ENCODE measurements at regions not wholly inside any gene's neighbourhood (a gene's known extent, or its start where the extent isn't known, plus 50 kb on each side); places are given as distances from the start of the nearest gene placed in this dataset.

DNA sequence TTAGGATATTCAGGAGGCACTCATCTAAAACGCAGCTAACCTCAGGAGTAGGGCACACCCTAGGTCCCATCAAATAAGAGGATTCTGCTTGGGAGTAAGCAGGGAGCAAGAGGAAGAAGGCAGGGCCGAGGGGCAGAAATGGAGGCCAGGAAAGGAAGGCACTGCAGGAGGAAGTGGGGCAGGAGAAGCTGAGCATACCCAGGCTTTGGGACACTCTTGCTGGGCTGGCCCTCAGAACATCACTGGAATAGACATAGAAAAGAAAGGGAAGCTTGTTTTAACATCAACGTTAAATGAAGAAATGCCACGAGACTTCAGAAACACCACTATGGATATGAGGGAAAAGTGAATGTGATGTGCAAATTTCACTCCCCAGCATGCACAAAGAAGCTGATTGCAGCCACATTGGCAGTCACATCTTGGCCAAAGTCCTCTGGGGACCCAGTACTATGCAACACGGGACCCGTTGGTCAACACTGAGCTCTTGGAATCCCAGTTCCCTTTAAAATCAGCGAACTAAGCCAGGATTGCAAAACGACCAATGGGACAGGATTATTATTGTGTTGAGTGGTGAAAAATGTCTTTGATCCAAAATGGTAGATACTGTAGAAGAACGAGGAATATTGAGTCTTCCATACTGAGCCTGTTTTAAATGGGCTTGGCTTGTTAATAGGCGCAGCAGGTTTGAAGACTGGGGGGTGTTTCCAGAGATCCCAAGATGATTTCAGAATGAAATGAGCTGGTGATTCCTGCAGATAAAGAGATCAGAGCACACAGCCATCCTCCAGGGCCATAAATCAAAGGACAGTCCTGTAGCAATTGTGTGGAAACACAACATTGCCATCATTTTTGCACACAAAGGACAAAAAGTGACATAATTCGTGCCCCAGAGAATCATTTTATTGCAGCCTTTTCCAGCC, 152.4 kb downstream of the TOMM20 start:
- no peak for DNase-seq (ENCODE audit: low read depth)

DNA sequence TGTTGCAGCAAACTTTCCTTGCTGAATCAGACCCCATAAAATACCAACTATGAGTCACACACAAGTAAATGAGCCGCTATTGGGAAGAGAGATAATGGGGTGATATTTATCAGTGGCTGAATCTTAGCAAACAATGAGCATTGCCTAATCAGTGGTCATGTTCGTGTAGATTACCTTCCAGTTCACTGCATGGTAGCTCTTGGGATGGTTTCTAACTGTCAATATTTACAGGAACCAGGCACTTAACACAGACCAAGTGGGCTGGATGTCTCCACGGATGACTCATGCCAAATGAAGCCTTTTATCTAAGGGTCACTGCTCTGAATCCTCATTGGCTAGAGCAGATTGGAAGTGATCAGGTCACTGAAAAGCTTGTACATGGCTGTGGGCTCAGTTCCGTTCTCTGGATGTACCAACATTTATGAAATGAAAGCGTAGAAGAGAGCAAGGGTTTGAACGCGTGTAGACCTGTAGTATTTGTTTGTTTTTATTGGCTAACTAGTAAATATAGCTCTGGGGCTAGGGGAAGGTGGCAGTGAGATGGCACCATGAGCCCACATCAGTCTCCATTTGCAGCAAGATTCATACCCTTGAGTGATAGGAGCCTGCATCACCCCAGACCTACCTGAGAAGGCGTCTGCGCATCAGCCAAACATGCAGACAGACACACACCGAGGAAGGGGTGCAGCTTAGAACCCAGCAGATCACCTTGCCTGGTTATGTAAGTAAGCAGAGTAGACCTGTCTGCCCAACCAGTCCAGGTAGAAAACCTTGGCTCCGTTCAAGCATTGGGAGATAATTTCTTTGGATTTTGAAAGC, 153.3 kb downstream of the TOMM20 start:
- peak; percentile 88 for DNase-seq (ENCODE audit: low read depth)

DNA sequence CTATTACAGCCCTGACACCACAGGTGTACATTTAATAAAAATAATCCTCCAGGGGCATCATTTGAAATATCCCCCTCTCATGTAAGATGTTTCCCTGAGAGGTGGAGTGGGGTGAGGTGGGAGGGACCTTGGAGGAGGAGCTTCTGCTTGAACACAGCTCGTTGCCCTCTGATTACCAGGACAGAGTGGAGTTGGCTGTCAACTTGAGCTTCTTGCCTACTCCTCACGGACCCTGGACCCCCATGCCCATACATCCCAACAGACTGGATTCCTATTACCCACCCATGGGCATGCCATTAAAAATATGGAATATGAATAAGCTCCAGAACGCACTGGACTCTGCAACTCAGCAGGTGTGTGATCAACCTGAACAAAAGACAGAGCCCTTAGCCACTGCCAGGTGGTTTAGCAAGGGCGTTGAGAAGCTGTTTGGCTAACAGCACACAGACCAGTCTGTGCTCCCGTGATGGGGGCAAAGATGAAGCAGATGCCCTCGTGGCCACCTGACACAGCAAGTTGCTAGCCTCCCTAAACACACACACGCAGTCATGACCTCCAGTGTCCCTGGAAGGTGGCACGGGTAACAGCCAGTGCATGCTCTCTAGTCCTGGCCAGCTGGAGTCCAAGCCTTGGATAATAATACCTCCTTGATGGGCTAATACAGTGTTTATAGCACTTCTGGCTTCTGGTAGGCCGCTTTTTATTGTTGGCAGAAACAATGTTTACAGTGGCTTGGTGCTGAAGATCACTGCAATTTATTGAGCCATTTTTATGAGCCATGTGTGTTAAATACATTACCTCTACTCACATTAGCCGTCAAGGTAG, 155.0 kb downstream of the TOMM20 start:
- DNase-seq (ENCODE audit: low read depth), result no peak

DNA sequence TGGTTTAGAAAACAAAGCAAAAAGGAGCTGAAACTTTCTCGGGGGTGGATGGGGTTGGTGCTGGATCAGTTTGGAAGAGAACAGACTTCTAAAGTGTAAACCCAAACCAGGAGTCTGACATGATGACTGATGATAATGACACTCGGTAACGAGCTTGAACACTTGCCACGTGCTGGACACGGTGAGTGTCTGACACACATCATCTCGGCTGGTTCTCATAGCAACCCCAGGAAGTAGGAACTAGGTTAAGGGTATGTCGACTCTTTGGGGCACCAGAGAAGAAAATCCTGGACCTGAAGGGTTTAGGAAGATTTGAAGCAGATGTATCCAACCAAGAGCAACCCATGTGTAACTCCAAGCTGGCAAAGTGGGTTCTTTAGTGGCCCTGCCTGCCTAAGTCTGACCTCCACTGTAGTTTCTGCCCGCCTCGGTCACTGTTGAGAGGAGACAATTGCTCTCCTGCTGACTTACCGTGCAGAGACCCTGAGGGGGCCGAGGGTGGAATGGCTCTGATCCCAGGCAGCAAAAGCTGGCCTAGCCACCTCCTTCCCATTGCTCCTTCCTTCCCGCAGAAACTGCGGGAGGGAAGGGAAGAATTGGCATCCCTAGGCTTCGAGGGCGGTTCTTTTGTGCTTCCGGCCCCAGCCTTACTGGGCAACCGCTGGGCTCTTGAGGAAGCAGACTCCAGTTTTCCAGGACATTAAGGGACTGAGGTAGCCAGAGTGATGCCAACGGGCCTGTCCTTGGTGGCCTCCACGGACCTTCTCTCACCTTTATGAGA, 156.0 kb downstream of the TOMM20 start:
- DNase-seq (ENCODE audit: low read depth), result no peak

DNA sequence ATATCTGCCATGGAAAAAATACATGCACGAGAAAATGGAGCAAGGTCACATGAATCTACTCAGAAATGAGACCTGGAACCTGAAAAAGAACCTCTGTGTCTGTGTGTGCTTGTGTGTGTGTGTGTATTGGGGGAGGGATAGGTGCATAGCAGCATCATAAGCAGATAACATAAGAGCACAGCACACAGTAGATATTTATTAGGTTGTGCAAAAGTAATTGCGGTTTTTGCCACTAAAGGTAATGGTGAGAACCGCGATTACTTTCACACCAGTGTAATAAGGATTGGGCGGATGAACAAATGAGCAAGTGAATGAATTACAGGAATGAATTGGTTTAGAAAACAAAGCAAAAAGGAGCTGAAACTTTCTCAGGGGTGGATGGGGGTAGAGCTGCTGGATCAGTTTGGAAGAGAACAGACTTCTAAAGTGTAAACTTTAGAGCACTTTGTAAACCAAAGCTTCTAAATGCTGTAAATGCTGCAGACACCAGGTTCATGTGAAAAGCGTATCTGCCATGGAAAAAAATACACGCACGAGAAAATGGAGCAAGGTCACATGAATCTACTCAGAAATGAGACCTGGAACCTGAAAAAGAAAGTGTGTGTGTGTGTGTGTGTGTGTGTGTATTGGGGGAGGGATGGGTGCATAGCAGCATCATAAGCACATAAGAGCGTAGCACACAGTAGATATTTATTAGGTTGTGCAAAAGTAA, 156.9 kb downstream of the TOMM20 start:
- DNase-seq (ENCODE audit: low read depth), result no peak

DNA sequence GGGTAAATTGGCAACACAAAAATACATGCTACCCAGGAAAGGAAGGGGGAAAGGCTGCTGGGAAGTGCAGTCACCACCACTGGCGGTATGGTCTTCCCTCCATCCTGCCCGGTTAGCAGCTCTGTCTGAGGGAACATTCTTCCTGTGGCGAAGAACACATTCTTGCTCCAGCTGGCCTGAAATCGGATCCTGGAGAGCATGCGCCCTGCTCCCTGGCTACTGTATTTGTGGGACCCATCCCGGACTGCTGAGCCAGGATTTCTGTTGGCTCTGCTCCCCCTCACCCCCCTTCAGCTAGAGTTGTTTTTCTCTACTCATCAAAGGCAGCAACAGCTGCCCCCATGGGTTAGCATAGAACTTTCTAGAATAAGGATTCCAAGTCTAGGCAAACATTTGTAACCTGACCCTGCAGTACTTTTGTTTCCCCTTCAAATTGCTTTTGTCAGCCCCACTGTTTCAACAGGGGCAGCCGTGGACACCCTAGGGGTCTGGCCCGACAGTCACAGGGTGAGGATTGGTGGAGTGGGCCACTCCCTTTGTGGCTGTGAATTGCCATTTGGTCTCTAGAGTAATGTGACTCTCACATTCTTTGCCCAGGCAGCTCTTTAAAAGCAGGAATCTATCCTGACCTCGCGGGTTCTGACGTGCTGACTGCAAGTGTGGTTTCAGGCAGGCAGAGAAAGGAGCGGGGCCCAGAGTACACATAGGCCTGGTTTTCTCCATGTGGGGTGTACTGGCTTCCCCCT, 157.7 kb downstream of the TOMM20 start:
- DNase-seq (ENCODE audit: low read depth), result no peak

DNA sequence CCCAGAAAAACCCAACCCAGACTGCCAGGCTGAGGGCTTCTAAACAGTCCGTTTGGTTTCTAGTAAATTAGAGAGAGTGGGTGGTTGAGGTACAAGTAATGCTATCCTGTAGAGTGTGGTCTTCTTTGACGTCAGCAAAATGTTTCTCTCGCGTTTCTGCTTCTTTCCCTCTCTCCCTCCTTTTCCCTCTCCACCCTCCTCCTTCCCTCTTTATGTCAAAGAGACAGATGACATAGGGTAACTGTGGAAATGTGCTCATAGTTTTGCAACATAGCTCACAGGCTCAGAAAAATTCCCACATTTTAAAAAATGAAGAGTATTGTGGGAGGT, 158.3 kb downstream of the TOMM20 start:
- DNase-seq (ENCODE audit: low read depth), result no peak

DNA sequence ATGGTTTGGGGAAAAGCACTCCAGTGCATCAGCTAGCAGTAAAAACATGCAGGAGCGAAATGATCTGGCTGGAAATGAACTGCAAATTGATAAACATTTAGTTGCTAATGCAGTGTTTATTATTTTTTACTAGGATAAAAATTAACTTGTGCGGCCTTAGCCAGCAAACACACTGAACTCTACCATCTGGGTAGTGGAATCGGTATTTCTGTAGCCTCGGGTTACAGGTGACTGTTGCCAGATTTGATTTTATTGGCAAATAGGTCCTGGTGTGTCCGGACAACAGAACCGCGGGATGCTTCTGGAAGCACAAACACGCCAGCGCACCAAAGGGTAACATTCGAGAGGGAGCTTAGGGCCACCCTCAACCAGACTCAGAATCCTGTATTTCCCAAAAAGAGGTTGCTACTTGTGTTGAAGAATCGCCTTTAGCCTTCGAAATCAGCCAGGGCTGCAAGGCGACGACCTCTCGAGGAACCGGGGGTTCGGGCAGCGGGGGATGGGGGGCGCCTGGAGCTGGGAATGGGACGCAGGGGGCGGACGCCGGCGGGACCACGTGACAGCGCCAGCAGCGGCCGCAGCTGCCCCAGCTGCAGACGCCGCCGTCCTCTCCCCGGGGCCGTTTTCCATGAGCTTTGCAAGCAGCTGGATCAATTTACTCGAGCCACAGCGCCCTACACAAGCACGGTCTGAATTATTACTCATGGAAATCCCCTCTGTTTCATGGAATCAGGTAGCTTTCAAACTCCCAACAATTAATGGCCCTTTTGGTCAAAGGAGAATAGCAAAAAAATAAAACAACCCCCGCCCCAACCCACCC, 158.8 kb downstream of the TOMM20 start:
- DNase-seq (ENCODE audit: low read depth), result no peak

DNA sequence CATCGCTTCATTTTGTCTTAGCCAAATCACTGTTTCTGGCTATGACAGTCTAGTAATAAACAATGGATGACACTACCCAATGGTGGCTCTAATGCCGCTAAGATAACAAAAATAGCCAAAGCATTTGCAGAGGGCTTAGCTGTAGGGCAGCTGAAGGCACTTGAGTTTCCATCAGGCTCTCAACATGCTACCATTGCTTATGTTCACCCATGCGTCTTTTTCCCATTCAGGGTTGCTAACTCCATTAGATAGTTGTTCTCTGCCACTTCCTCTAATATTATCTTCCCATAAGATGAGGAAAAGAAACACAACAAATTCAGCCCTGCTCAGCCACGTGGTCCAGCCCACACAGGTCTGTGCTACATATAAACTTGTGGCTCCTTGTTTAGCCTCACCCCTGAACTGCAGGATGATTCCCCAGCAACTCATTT, 159.6 kb downstream of the TOMM20 start:
- no peak for DNase-seq (ENCODE audit: low read depth)

DNA sequence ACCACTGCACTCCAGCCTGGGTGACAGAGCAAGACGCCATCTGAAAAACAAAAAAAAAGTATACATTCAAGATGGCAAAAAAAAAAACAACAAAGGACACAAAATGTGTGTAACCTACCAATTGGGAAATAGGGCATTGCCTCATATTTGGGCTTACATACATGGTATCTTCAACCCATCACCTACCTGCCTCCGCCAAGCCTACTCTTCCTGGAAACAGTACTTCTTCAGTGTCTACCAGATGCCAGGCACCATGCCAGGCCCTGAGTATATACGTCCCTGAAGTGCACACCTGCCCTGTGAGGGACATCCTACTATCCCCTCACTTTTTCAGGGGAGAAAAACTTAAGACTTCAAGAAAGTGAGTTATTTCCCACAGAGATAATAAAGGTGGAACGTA, 160.2 kb downstream of the TOMM20 start:
- no peak for DNase-seq (ENCODE audit: low read depth)

DNA sequence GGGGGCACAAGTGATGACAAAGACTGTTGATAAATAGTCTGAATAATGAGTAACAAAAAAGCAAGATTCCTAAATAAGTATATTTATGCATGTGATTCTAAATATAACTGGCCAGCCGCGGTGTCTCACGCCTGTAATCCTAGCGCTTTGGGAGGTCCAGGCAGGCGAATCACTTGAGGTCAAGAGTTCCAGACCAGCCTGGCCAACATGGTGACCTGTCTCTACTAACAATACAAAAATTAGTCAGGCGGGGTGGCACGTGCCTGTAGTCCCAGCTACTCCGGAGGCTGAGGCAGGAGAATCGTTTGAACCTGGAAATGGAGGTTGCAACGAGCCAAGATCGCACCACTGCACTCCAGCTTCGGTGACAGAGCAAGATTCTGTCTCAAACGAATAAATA, 161.5 kb downstream of the TOMM20 start:
- DNase-seq (ENCODE audit: low read depth), result no peak

DNA sequence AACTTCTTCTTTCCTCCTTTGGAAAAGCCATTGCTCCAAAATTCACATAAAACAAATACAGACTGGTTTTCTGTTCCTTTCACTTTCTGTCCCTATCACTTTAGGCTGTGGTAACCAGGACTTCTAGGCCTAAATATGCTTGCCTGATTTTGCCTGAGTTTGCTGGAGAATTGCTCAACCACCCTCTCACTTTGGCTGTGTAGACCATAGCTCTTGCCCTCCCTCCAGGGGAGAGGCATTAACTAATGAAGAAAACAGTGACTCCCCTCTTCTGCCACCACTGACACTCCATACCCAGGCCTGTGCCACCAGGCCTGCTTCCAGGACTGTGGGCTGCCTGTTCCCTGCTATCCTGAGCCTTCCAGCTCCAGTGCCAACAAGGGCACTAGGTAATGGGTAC, 163.5 kb downstream of the TOMM20 start:
- DNase-seq (ENCODE audit: low read depth), result no peak

DNA sequence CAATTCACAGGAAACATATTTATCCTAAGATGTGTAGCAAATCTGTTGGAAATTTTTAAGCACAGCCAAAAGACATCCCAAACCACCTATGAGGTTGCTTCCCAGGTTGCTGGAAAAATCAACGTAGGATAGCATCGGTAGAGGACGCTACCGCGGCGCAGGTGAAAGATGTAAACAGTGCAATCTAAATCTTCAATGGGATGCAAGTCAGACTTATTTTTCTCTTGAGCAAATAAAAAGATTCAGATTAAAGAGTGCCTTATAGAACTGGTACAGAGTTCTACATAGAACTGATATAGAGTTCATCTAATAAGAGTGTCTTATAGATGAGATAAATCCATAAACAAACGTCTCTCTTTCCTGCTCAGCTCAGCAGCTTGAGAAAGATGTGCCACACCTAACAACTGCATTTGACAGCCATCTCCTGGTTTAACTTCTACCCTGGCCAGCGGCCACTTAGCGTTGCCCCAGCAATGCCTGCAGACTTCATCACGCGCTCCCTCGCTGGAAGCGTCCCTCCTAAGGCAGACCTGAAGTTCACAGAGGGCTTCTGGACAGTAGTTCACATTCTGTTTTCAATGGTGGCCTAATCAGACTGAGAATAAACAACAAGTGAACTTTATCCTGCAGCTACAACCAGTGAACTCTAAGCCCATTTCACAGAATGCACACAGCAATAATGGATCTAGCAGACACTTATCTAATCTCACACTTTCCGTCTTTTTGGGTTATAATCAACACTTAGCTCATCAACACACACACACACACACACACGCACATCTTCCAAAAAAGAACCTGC, 164.5 kb downstream of the TOMM20 start:
- no peak for DNase-seq (ENCODE audit: low read depth)

DNA sequence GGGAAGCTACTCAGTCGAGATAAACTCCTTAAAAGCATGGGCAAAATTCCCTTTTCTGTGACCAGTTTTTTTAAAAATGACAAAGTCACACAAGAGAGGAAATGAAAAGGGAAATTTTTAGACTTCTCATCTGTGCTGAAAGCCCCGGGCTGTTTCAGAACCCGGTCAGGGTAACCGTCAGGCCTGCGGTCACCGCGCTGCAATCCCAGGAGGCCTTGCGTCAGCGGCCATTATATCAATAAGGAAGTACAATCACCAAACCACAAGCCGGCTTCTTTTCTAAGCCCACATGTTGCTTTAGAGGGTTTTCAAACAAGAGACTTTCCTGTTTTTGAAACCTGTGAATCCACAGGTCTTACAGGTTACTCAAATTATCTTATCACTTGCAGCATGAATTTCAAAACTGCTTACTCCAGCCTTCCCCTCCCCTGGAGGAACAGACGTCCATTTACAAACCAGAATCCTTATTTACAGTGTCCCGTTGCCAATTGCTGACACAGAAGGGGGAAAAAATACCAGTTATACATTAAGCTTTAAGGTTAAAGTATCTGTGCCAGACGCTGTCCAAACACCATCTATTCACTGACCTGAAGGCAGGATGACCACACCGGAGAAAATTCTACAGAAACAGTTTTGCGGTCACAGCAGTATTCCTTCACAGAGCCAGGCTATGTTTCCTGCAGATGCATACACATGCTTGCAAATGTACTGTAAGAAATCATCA, 165.3 kb downstream of the TOMM20 start:
- DNase-seq (ENCODE audit: low read depth), result peak; percentile 75

DNA sequence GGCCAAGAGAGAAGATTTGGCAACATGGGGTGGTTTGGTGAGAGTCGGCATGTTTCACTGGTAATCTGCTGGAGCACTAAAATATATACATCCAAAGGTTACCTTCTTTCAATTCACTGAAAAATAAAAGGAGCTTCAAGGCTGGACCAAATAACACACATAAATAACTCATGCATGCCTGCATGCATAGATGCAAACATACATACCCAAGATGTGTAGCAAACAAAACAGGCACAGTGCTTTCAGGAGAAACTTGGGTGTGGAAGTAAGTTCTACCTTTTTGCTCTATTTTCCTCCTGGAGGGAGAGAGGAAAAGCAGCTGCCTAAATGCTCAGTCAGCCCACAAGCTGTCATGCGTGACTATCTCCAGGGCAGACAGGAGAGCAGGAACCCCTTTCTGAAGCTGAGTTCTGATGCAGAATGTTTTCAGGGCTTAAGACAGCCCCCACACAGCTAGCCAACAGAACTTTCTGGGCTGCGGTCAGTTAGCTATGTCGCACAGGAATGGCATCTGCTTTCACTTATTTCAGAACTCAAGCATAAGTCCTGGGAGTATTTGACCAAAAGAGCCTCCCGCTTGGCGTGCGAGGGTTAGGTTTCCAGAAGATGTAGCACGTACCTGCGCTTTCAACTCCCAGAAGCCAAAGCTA, 166.2 kb downstream of the TOMM20 start:
- peak; percentile 93 for DNase-seq (ENCODE audit: low read depth)

DNA sequence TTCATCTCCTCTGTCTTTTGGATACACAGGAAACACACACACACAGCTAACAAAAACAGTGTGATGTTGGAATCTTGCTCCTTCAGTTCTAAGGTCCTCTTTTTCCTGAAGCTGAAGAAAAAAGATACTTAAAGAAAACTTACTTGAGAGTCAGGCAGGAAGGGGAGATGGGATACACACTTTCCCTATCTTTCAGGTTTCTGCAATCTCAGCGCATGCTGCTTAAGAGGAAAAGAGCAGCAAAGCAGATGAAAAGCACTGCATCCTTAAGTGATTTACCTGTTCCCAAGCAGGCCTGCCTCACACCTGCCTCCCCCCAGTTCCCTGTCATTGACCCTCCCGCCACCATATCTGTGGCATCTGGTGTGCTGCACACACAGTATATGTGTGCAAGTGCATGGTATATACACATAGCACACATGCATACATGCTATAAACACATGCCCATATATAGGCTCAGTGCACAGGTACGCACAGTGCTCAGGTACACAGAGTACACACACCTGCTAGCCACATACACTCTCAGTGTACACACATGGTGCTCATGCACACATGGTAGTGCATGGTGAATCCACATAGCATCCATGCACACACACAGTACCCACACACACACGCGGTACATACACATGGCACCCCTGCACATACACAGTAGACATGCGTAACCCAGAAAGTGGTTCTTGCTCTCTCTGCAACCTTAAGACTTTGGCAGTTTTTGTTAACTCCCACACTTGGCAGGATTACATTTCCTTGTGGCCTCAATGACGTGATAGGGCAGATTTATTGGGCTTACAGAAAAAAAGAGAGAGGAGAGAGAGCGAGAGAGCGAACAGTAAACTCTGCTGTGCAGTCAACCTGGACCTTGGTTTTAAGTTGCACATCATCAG, 166.9 kb downstream of the TOMM20 start:
- DNase-seq (ENCODE audit: low read depth), result no peak
